Esophagus muscularis mucosa (tissue), 4 donors: ENCODE measurements at regions not wholly inside any gene's neighbourhood (a gene's known extent, or its start where the extent isn't known, plus 50 kb on each side); places are given as distances from the start of the nearest gene placed in this dataset.

ENCODE experiments used
- DNase-seq: peaks from one replicate; pipeline ENCODE4 v3.0.0-alpha.2; 2017; ENCODE audit errors: extremely low spot score
- H3K27ac ChIP-seq, 4 donors: fragments of 200-600 bp; sonication (generic); replicated peaks in 1 of 4; 1 replicate in 3 of 4; 2 replicates in 1 of 4; pipeline ENCODE4 v1.5.1; 2016 to 2019; ENCODE audit warnings: mild to moderate bottlenecking in 1 of 4
- H3K27me3 ChIP-seq, 4 donors: fragments of 200-600 bp; sonication (generic); one replicate each; pipeline versions ENCODE4 v1.5.1 to v1.6.0; 2016 to 2019
- H3K36me3 ChIP-seq, 4 donors: fragments of 200-600 bp; sonication (generic); one replicate each; pipeline ENCODE4 v1.5.1; 2016 to 2019
- H3K4me1 ChIP-seq, 4 donors: fragments of 200-600 bp; sonication (generic); one replicate each; pipeline ENCODE4 v1.5.1; 2016 to 2019
- H3K4me3 ChIP-seq, 4 donors: fragments of 200-600 bp; sonication (generic); 1 replicate in 2 of 4; 2 replicates in 2 of 4; pipeline ENCODE4 v1.5.1; 2016 to 2019; ENCODE audit warnings: mild to moderate bottlenecking in 4 of 4, moderate library complexity in 1 of 4
- H3K9me3 ChIP-seq, 4 donors: fragments of 200-600 bp; sonication (generic); 1 replicate in 3 of 4; 2 replicates in 1 of 4; pipeline ENCODE4 v1.5.1; 2016 to 2019
- CTCF ChIP-seq, 3 experiments: fragments of 200-600 bp in 2 of 3; fragments of 450-650 bp in 1 of 3; sonication (generic) in 2 of 3; IDR thresholded peaks; one replicate each; pipeline ENCODE4 v1.5.1; 2017 to 2019; ENCODE audit warnings: antibody characterized with exemption in 3 of 3, mild to moderate bottlenecking in 2 of 3, moderate library complexity in 1 of 3
- EP300 ChIP-seq: sonication (generic); formaldehyde crosslinking; IDR thresholded peaks from one replicate; pipeline ENCODE4 v1.6.1; 2017; ENCODE audit warnings: antibody characterized with exemption
- POLR2A ChIP-seq: fragments of 450-650 bp; IDR thresholded peaks from one replicate; pipeline ENCODE4 v1.6.1; 2017; ENCODE audit warnings: antibody characterized with exemption, moderate library complexity, mild to moderate bottlenecking, low read depth
- POLR2AphosphoS5 ChIP-seq, 2 donors: sonication (generic); formaldehyde crosslinking; IDR thresholded peaks; one replicate each; pipeline ENCODE4 v1.6.1; 2017; ENCODE audit warnings: antibody characterized with exemption in 2 of 2
- WGBS: methylation state at CpG from one replicate; pipeline ENCODE4 v1.1.5; 2018; 5-methylcytosine and 5-hydroxymethylcytosine counted together
- intact Hi-C: fragments of 100-400 bp; cut with DNase I; formaldehyde crosslinking; loops from one replicate; pipeline ENCODE4 v1.15.1; 2023

GRCh38 chr6:67369679-67370078 lies 1265.4 kb upstream of the ADGRB3 start:
- DNase-seq = no peak
- TF ChIP-seq POLR2A (no peak), CTCF (IDR thresholded peaks at IDR 0.05) (no peak), POLR2AphosphoS5 (IDR thresholded peaks at IDR 0.05) (no peak)
- Histone ChIP-seq H3K27ac (no peak overlapping the region), H3K4me1 (no peaks in the 10 kb centered on the region), H3K9me3 (no peaks in the 10 kb centered on the region), H3K36me3 (no peaks in the 10 kb centered on the region), H3K4me3 (no peak overlapping the region), H3K27me3 (no peaks in the 10 kb centered on the region)
- intact Hi-C loops = no loop called here
- WGBS = 75% methylated on average over 1 of the region's 1 CpG

GRCh38 chr6:67362976-67363375 lies 1272.1 kb upstream of the ADGRB3 start:
- H3K27ac ChIP-seq = no peak overlapping the region
- H3K27me3 ChIP-seq = no peaks in the 10 kb centered on the region
- TF ChIP-seq CTCF (IDR thresholded peaks at IDR 0.05) = no peak
- no peak for TF ChIP-seq POLR2AphosphoS5 (IDR thresholded peaks at IDR 0.05)
- TF ChIP-seq EP300 = no peak
- TF ChIP-seq POLR2A = no peak
- no peaks in the 10 kb centered on the region for H3K9me3 ChIP-seq
- no peak for DNase-seq
- intact Hi-C loops = no loop called here
- H3K4me3 ChIP-seq = no peak overlapping the region
- H3K4me1 ChIP-seq = no peaks in the 10 kb centered on the region
- 88% methylated on average over 5 of the region's 5 CpGs for WGBS
- H3K36me3 ChIP-seq = no peaks in the 10 kb centered on the region

- H3K27ac ChIP-seq = no peak overlapping the region
- no peak for TF ChIP-seq POLR2AphosphoS5 (IDR thresholded peaks at IDR 0.05)
- no peak for TF ChIP-seq CTCF (IDR thresholded peaks at IDR 0.05)
- TF ChIP-seq POLR2A = no peak
- no peak for TF ChIP-seq EP300
- H3K4me1 ChIP-seq = no peaks in the 10 kb centered on the region
- DNase-seq = no peak
- intact Hi-C loops = no loop called here
- H3K27me3 ChIP-seq = no peaks in the 10 kb centered on the region
- H3K9me3 ChIP-seq = no peaks in the 10 kb centered on the region
- H3K4me3 ChIP-seq = no peak overlapping the region
- H3K36me3 ChIP-seq = no peaks in the 10 kb centered on the region
- WGBS = 89% methylated on average over 2 of the region's 2 CpGs
Observed at GRCh38 chr6:67361264-67361663, 1273.8 kb upstream of the ADGRB3 start.

GRCh38 chr6:67358241-67358640 lies 1276.8 kb upstream of the ADGRB3 start:
- H3K9me3 ChIP-seq = no peaks in the 10 kb centered on the region
- no peak overlapping the region for H3K4me3 ChIP-seq
- H3K4me1 ChIP-seq = no peaks in the 10 kb centered on the region
- intact Hi-C loops = no loop called here
- no peaks in the 10 kb centered on the region for H3K36me3 ChIP-seq
- WGBS = 84% methylated on average over 3 of the region's 3 CpGs
- no peak for DNase-seq
- TF ChIP-seq EP300 = no peak
- no peak for TF ChIP-seq POLR2AphosphoS5 (IDR thresholded peaks at IDR 0.05)
- no peak for TF ChIP-seq POLR2A
- no peak for TF ChIP-seq CTCF (IDR thresholded peaks at IDR 0.05)
- H3K27me3 ChIP-seq = no peaks in the 10 kb centered on the region
- H3K27ac ChIP-seq = no peak overlapping the region

- Histone ChIP-seq H3K9me3 (no peaks in the 10 kb centered on the region), H3K36me3 (no peaks in the 10 kb centered on the region), H3K4me3 (no peak overlapping the region), H3K27me3 (no peaks in the 10 kb centered on the region), H3K4me1 (no peaks in the 10 kb centered on the region), H3K27ac (no peak overlapping the region)
- 91% methylated on average over 3 of the region's 3 CpGs for WGBS
- intact Hi-C loops = no loop called here
- no peak for TF ChIP-seq EP300
- no peak for TF ChIP-seq POLR2A
- TF ChIP-seq POLR2AphosphoS5 (IDR thresholded peaks at IDR 0.05) = no peak
- no peak for TF ChIP-seq CTCF (IDR thresholded peaks at IDR 0.05)
- no peak for DNase-seq
Observed at GRCh38 chr6:67353861-67354260, 1281.2 kb upstream of the ADGRB3 start.
